Pancreas (tissue), 10 donors: ENCODE measurements at regions not wholly inside any gene's neighbourhood (a gene's known extent, or its start where the extent isn't known, plus 50 kb on each side); places are given as distances from the start of the nearest gene placed in this dataset.

Source experiments
- ATAC-seq, 4 donors: fragments of 200-7000 bp; cut with Tn5 transposase; one replicate each; pipeline versions ENCODE4 v1.8.0 to v1.9.1; 2020; ENCODE audit warnings: mild to moderate bottlenecking in 4 of 4, moderate library complexity in 4 of 4
- DNase-seq, 6 donors: peaks; one replicate each; pipeline ENCODE4 v3.0.0-alpha.2; 2020
- FAIRE-seq: peaks from 2 replicates; lab custom pipeline; 2012; peaks lifted over from hg19 to GRCh38; lab: Jason Lieb, UNC
- H3K27ac ChIP-seq, 4 donors: fragments of 200-600 bp; sonication (generic); 1 replicate in 3 of 4; 2 replicates in 1 of 4; pipeline versions ENCODE4 v1.5.0 to v1.8.0; 2020
- H3K27me3 ChIP-seq, 4 donors: fragments of 200-600 bp; one replicate each; pipeline ENCODE4 v1.8.0; 2021
- H3K36me3 ChIP-seq, 3 donors: fragments of 200-600 bp; sonication (generic) in 1 of 3; one replicate each; pipeline versions ENCODE4 v1.5.0 to v1.8.0; 2020 to 2021
- H3K4me1 ChIP-seq, 3 donors: fragments of 200-600 bp; one replicate each; pipeline ENCODE4 v1.8.0; 2021
- H3K4me3 ChIP-seq, 4 donors: fragments of 200-600 bp; sonication (generic) in 2 of 4; one replicate each; pipeline versions ENCODE4 v1.5.0 to v1.8.0; 2020 to 2021
- H3K9me3 ChIP-seq, 4 donors: fragments of 200-600 bp; one replicate each; pipeline ENCODE4 v1.8.0; 2021
- WGBS, 2 donors: extraction: QIAGEN DNeasy Blood & Tissue Kit; methylation state at CpG; one replicate each; pipeline ENCODE4 v1.1.7; 2013; 5-methylcytosine and 5-hydroxymethylcytosine counted together
- intact Hi-C, 3 donors: fragments of 100-400 bp; cut with DNase I; formaldehyde crosslinking; loops; one replicate each; pipeline versions ENCODE4 v1.11.1 to v1.14.2; 2022
- TF ChIP-seq, protein P1 (sequence below), 4 donors: fragments of 200-600 bp; sonication (generic) in 3 of 4; IDR thresholded peaks; one replicate each; pipeline versions ENCODE4 v1.5.0 to v1.8.0; 2021; ENCODE audit warnings: antibody characterized with exemption in 4 of 4
- donor health status: healthy with polysubstance abuse.
- donor health status: DM: no; HTN: no; CAD: no; lungs with moderate emphysema.
- donor health status: DM: no; HTN: no; CAD: no.
- donor health status: control.
- donor health status: control.
- donor health status: Bipolar disorder and iron deficiency.
- donor health status: DM: yes; HTN: yes; CAD: no.
- donor health status: DM: no; HTN: no; CAD: no.
- donor health status: DM: no; HTN: no; CAD: no.
- donor health status: DM: yes; HTN: yes; CAD: no.

DNA sequence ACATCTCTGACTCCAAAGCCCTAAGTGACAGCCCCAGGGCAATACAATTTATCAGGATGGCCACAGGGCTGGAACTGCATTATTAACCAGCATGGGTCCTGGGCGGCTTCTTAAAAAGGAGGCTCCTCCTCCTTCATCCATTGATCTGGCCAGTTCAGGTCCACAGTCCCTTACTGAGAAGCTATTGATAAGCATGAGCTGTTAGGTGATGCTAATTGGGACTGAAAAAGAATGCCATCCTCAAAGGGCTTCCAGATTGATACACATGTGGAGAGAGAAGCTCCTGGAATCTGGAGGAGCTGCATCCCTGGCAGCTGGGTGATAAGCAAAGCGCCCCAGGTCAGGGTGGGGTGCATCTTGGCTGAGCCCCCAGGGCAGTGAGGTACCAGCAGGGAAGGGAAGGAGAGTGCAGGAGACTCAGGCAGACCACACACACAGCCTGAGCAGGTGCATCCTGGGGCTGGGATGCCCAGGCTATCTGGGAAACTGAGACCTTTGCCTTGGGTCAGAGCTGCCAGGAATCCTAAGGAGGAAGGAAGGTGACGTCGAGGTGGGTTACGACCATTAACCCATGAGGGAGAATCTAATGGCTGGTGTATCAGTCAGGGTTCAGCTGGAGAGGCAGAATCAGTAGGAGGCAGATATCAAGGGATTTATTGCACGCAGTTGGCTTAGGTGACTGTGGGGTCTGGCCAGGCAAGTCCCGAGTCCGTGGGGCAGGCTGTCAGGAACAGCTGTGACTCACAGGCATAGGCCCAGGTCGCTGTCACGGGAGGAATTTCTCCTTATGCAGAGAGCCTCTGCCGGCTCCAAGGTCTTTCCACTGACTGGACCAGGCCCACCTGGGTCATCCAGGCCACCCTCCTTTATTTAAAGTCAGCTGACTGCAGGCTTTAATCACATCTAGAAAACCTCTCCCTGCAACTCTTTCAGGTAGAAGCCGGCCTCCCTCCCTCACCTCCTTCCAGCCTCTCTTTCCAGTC lies 261.2 kb downstream of the BMP7 start:
- TF ChIP-seq, protein P1, sequence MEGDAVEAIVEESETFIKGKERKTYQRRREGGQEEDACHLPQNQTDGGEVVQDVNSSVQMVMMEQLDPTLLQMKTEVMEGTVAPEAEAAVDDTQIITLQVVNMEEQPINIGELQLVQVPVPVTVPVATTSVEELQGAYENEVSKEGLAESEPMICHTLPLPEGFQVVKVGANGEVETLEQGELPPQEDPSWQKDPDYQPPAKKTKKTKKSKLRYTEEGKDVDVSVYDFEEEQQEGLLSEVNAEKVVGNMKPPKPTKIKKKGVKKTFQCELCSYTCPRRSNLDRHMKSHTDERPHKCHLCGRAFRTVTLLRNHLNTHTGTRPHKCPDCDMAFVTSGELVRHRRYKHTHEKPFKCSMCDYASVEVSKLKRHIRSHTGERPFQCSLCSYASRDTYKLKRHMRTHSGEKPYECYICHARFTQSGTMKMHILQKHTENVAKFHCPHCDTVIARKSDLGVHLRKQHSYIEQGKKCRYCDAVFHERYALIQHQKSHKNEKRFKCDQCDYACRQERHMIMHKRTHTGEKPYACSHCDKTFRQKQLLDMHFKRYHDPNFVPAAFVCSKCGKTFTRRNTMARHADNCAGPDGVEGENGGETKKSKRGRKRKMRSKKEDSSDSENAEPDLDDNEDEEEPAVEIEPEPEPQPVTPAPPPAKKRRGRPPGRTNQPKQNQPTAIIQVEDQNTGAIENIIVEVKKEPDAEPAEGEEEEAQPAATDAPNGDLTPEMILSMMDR (IDR thresholded peaks at IDR 0.05): no peak
- Histone ChIP-seq H3K9me3 (no peaks in the 10 kb centered on the region), H3K4me3 (no peak overlapping the region), H3K27me3 (peaks cover 0 to 3% (median 0%) of the 10 kb centered on the region in 4 donors), H3K4me1 (no peaks in the 10 kb centered on the region), H3K36me3 (no peaks in the 10 kb centered on the region), H3K27ac (no peak overlapping the region)
- DNase-seq (no peak), FAIRE-seq (no peak), ATAC-seq (no peak)
- intact Hi-C loops: no loop called here
- WGBS, 2 donors: 25 to 41% methylated on average over 12 of the region's 12 CpGs

DNA sequence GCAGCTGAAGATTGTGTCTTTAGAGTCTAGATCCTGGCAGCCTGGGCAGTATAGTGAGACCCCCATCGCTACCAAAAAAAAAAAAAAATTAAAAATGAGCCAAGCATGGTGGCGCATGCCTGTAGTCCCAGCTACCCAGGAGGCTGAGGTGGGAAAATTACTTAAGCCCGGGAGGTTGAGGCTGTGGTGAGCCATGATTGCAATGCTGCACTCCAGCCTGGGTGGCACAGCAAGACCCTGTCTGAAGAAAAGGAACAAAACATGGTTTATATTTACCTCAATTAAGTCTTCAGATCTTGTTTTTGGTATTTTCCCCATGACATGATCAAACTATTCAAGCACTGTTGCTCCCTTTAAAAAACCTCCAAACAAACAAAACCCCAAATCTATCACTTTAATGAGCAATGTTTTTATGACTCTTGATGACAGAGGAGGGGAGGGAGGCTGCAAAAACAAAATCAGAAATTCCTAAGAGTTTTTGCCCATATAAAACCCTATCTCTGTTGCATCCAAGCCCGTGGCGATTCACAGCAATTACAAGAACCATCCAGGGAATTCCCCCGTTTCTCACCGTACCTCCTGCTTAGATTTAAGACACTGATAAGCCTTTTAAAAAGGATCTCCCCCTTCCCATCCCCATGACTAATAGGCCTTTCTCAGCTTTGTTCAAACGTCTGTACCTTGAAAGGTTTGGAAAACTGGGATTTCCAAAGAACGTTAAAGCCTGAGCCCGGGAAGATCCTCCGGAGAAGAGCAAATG lies 259.9 kb downstream of the BMP7 start:
- H3K27ac ChIP-seq: no peak overlapping the region
- DNase-seq (no peak), FAIRE-seq (no peak), ATAC-seq (no peak)
- no peaks in the 10 kb centered on the region for H3K36me3 ChIP-seq
- H3K27me3 ChIP-seq: peaks cover 0 to 7% (median 0%) of the 10 kb centered on the region in 4 donors
- H3K9me3 ChIP-seq: no peaks in the 10 kb centered on the region
- no peaks in the 10 kb centered on the region for H3K4me1 ChIP-seq
- TF ChIP-seq, protein P1 (IDR thresholded peaks at IDR 0.05): no peak
- WGBS, 2 donors: 32 to 33% methylated on average over 11 of the region's 11 CpGs
- intact Hi-C loops: no loop called here
- no peak overlapping the region for H3K4me3 ChIP-seq

DNA sequence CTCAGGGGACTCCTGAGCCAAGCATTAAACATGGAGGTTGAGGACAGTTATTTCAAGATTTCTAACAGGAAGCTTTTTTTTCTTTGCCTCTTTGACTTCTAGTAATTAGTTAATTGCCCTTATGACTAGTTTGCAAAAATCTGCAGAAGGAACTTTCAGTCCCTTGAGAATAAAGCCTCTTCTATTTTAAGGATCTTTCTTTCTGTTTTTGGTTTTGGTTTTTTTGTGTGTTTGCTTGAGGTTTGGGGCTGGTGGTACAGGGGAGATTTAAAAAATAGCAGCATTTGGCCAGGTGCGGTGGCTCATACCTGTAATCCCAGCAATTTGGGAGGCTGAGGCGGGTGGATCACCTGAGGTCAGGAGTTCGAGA lies 259.3 kb downstream of the BMP7 start:
- intact Hi-C loops: no loop called here
- FAIRE-seq: no peak

DNA sequence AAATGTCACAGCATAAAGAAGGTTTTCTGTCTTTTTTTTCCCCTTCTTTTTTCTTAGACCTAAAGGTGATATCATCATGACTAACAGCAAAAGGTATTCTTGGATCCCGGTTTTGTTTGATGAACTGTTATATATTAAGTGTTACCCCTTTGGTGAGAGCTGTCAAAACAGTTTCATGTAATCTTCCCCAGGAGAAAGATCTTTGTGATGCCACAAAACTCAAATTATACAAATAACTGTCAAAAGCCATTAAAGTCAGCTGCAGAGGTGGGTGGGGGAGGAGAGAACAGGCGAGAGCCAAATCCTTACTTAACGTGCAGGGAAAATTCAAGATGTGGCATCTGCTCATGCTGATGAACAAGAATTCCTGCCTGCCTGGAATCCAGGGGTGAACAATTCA lies 258.2 kb downstream of the BMP7 start:
- DNase-seq (no peak), FAIRE-seq (no peak), ATAC-seq (no peak)
- intact Hi-C loops: no loop called here
- Histone ChIP-seq H3K27me3 (peaks cover 0 to 7% (median 0%) of the 10 kb centered on the region in 4 donors), H3K36me3 (no peaks in the 10 kb centered on the region), H3K27ac (no peak overlapping the region), H3K4me1 (no peaks in the 10 kb centered on the region), H3K9me3 (no peaks in the 10 kb centered on the region), H3K4me3 (no peak overlapping the region)
- TF ChIP-seq, protein P1 (IDR thresholded peaks at IDR 0.05): no peak
- 10 to 13% methylated on average over 3 of the region's 3 CpGs for WGBS, 2 donors

More for the DNA sequence above, 259.3 kb downstream of the BMP7 start:
- no peak for ATAC-seq
- TF ChIP-seq, protein P1 (IDR thresholded peaks at IDR 0.05): no peak
- no peak for DNase-seq
- WGBS, 2 donors: 66 to 74% methylated on average over 3 of the region's 3 CpGs
- H3K4me1 ChIP-seq: no peaks in the 10 kb centered on the region
- no peaks in the 10 kb centered on the region for H3K36me3 ChIP-seq
- H3K4me3 ChIP-seq: no peak overlapping the region
- H3K27me3 ChIP-seq: peaks cover 0 to 7% (median 0%) of the 10 kb centered on the region in 4 donors
- no peak overlapping the region for H3K27ac ChIP-seq
- H3K9me3 ChIP-seq: no peaks in the 10 kb centered on the region
